ENCODE measurements at regions not wholly inside any gene's neighbourhood (a gene's known extent, or its start where the extent isn't known, plus 50 kb on each side); places are given as distances from the start of the nearest gene placed in this dataset.

DNA sequence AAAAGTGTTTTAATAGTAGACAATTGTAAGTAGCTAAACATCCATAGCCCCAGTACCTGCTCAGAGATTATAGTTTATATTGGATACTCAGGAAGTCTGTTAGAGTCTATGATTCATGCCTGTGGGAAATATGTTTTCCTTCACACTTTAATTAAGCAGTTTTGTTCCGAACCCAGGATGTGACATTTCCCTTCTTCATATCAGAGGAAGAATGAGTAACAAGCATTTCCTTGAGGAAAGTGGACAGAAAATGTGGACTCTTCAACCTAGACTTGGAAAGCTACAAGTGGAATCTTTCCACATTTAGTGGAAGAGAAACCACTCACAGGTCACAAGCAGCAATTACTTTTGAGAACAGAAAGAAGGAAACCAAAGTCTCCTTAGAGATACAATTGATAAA is 419.4 kb downstream of the C4orf33 start:
- TF ChIP-seq, protein P1, sequence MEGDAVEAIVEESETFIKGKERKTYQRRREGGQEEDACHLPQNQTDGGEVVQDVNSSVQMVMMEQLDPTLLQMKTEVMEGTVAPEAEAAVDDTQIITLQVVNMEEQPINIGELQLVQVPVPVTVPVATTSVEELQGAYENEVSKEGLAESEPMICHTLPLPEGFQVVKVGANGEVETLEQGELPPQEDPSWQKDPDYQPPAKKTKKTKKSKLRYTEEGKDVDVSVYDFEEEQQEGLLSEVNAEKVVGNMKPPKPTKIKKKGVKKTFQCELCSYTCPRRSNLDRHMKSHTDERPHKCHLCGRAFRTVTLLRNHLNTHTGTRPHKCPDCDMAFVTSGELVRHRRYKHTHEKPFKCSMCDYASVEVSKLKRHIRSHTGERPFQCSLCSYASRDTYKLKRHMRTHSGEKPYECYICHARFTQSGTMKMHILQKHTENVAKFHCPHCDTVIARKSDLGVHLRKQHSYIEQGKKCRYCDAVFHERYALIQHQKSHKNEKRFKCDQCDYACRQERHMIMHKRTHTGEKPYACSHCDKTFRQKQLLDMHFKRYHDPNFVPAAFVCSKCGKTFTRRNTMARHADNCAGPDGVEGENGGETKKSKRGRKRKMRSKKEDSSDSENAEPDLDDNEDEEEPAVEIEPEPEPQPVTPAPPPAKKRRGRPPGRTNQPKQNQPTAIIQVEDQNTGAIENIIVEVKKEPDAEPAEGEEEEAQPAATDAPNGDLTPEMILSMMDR (IDR thresholded peaks at IDR 0.05; ENCODE audit: poor library complexity), result no peak
- TF ChIP-seq EZH2phosphoT487 (IDR thresholded peaks at IDR 0.05; ENCODE audit: low read depth, severe bottlenecking, unreplicated experiment) (no peak), EZH2 (IDR thresholded peaks at IDR 0.05; ENCODE audit: borderline replicate concordance) (no peak)

Data from hepatocyte (in vitro differentiated cells).